ENCODE measurements at regions not wholly inside any gene's neighbourhood (a gene's known extent, or its start where the extent isn't known, plus 50 kb on each side); places are given as distances from the start of the nearest gene placed in this dataset.
A peak's percentile ranks its signal among the peaks of the same experiment; 100 is the strongest.

GRCh38 chr4:166499820-166500219 lies 626.8 kb downstream of the TLL1 start:
- DNase-seq = no peak

GRCh38 chr4:166501941-166502382 lies 628.9 kb downstream of the TLL1 start:
- peak; percentile 2 for DNase-seq

GRCh38 chr4:166502660-166503059 lies 629.6 kb downstream of the TLL1 start:
- DNase-seq = no peak

GRCh38 chr4:166506051-166506450 lies 633.0 kb downstream of the TLL1 start:
- DNase-seq = no peak

GRCh38 chr4:166512267-166512666 lies 639.2 kb downstream of the TLL1 start:
- DNase-seq = no peak

GRCh38 chr4:166518315-166518714 lies 645.3 kb downstream of the TLL1 start:
- no peak for DNase-seq

GRCh38 chr4:166518776-166519175 lies 645.7 kb downstream of the TLL1 start:
- DNase-seq = no peak

- no peak for DNase-seq
Measured at GRCh38 chr4:166519774-166520173, 646.7 kb downstream of the TLL1 start.

- no peak for DNase-seq
Measured at GRCh38 chr4:166527500-166527899, 654.5 kb downstream of the TLL1 start.

GRCh38 chr4:166531703-166532102 lies 658.7 kb downstream of the TLL1 start:
- DNase-seq = no peak

GRCh38 chr4:166535865-166536264 lies 662.8 kb downstream of the TLL1 start:
- DNase-seq = no peak

GRCh38 chr4:166538491-166539005 lies 665.5 kb downstream of the TLL1 start:
- DNase-seq = no peak

- no peak for DNase-seq
Measured at GRCh38 chr4:166546009-166546408, 673.0 kb downstream of the TLL1 start.

GRCh38 chr4:166577639-166578038 lies 656.7 kb downstream of the SPOCK3 start:
- no peak for DNase-seq

GRCh38 chr4:166585491-166585890 lies 648.8 kb downstream of the SPOCK3 start:
- no peak for DNase-seq

- DNase-seq = peak; percentile 30
Measured at GRCh38 chr4:166594326-166594946, 639.9 kb downstream of the SPOCK3 start.

- DNase-seq = no peak
Measured at GRCh38 chr4:166600264-166600663, 634.0 kb downstream of the SPOCK3 start.

- DNase-seq = no peak
Measured at GRCh38 chr4:166602068-166602467, 632.2 kb downstream of the SPOCK3 start.

GRCh38 chr4:166622425-166622977 lies 611.8 kb downstream of the SPOCK3 start:
- DNase-seq = no peak

- no peak for DNase-seq
Measured at GRCh38 chr4:166625018-166625637, 609.2 kb downstream of the SPOCK3 start.

GRCh38 chr4:166628454-166628853 lies 605.8 kb downstream of the SPOCK3 start:
- DNase-seq = no peak

GRCh38 chr4:166635367-166635766 lies 598.9 kb downstream of the SPOCK3 start:
- DNase-seq = no peak

GRCh38 chr4:166637816-166638215 lies 596.5 kb downstream of the SPOCK3 start:
- DNase-seq = no peak

- no peak for DNase-seq
Measured at GRCh38 chr4:166655231-166655630, 579.1 kb downstream of the SPOCK3 start.
